ENCODE measurements at regions not wholly inside any gene's neighbourhood (a gene's known extent, or its start where the extent isn't known, plus 50 kb on each side); places are given as distances from the start of the nearest gene placed in this dataset.

DNA sequence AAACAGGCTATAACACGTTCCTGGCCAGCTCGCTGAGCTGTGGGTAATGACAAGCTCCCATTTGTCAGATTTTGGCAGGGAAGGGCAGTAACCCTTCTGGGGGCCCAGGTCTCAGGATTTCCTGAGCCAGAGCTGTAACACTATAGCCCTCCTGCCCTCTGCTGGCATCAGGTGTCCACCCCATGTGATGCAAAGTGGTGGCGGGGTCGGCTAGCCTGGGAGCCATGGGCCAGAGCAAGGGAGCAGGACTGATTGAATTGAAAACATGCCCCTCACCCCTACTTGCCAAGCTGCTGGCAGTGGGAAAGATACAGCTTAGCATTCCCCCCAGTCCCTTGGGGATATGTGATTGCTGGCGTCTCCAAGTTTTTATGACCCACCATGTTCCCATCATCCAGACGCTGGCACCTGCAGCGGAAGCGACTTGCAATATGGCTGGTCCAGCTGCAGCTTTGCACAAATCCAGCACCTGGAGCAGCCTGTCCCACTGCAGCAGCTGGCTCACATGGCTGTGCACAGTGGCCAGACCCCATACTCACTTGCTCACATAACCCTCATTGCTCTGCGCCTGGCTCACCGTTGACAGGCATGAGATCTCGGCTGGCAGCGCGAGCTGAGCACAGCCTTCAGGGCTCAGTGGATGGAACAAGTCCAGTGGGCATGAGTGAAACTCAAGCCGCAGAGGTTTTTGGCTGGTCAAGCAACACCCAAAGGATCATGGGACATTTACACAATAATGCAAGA is 1147.8 kb downstream of the JRKL start:
- BruUV-seq (replicated peaks), result no TSS peak
- Histone ChIP-seq H3K4me3 (replicated peaks in 1 of 3; ENCODE audit: insufficient read depth in 1 of 3, low read depth in 1 of 3, low read length in 3 of 3) (no peak overlapping the region), H4K20me1 (replicated peaks; ENCODE audit: control insufficient read depth, extremely low read depth, insufficient read depth, low read length) (no peaks in the 10 kb centered on the region), H3K27ac (ENCODE audit: insufficient read depth, low read depth, low read length) (no peak overlapping the region), H3K27me3 (ENCODE audit: control insufficient read depth in 2 of 2, insufficient read depth in 2 of 2, low read length in 2 of 2) (no peaks in the 10 kb centered on the region), H3K4me1 (ENCODE audit: control insufficient read depth, extremely low read depth, insufficient read depth, low read length) (no peaks in the 10 kb centered on the region), H3K4me2 (ENCODE audit: insufficient read depth, low read length) (no peak overlapping the region), H3K9me3 (replicated peaks; ENCODE audit: control insufficient read depth, insufficient read depth, low read length) (no peaks in the 10 kb centered on the region), H3K9ac (replicated peaks; ENCODE audit: extremely low read depth, insufficient read depth, low read length) (no peak overlapping the region), H3K36me3 (ENCODE audit: control insufficient read depth in 2 of 2, extremely low read depth in 1 of 2, insufficient read depth in 2 of 2, low read length in 2 of 2) (no peaks in the 10 kb centered on the region), H2AFZ (ENCODE audit: low read depth, low read length) (no peak overlapping the region), H3K9me1 (replicated peaks; ENCODE audit: control insufficient read depth, extremely low read depth, insufficient read depth, low read length) (no peaks in the 10 kb centered on the region), H3K79me2 (ENCODE audit: control insufficient read depth, insufficient read depth, low read length) (no peaks in the 10 kb centered on the region)
- CTCF ChIA-PET, result no interaction called here
- intact Hi-C loops (cut with micrococcal nuclease) (no loop called here), dilution Hi-C loops (cut with MboI; ENCODE audit: extremely low pct_ligation_motif_present, low sequenced_read_pairs) (no loop called here)
- TF ChIP-seq POLR2A (IDR thresholded peaks at IDR 0.05; ENCODE audit: low read depth, low read length) (no peak), GATA2 (IDR thresholded peaks at IDR 0.05; ENCODE audit: insufficient read depth, insufficient read length, low read depth, low read length) (no peak), EZH2 (IDR thresholded peaks at IDR 0.05; ENCODE audit: borderline replicate concordance, low read depth, low read length, severe bottlenecking) (no peak), POLR2AphosphoS5 (IDR thresholded peaks at IDR 0.05; ENCODE audit: insufficient read depth, low read depth, low read length) (no peak), MAX (IDR thresholded peaks at IDR 0.05; ENCODE audit: insufficient read depth, insufficient read length) (no peak), FOS (IDR thresholded peaks at IDR 0.05; ENCODE audit: borderline replicate concordance, insufficient read depth, low read length) (no peak), JUN (IDR thresholded peaks at IDR 0.05; ENCODE audit: borderline replicate concordance, insufficient read depth, insufficient read length, low read depth) (no peak), MYC (IDR thresholded peaks at IDR 0.05; ENCODE audit: low read depth, low read length) (no peak)
- TF ChIP-seq, protein P1, sequence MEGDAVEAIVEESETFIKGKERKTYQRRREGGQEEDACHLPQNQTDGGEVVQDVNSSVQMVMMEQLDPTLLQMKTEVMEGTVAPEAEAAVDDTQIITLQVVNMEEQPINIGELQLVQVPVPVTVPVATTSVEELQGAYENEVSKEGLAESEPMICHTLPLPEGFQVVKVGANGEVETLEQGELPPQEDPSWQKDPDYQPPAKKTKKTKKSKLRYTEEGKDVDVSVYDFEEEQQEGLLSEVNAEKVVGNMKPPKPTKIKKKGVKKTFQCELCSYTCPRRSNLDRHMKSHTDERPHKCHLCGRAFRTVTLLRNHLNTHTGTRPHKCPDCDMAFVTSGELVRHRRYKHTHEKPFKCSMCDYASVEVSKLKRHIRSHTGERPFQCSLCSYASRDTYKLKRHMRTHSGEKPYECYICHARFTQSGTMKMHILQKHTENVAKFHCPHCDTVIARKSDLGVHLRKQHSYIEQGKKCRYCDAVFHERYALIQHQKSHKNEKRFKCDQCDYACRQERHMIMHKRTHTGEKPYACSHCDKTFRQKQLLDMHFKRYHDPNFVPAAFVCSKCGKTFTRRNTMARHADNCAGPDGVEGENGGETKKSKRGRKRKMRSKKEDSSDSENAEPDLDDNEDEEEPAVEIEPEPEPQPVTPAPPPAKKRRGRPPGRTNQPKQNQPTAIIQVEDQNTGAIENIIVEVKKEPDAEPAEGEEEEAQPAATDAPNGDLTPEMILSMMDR (IDR thresholded peaks at IDR 0.05; ENCODE audit: extremely low read depth in 1 of 2, insufficient read depth in 1 of 2, low read depth in 1 of 2, low read length in 2 of 2), result no peak
- DNase-seq (ENCODE audit: low read depth, low spot score) (no peak), FAIRE-seq (no peak)
- POLR2A ChIA-PET, result no interaction called here

Measured in endothelial cell of umbilical vein (primary cell).